ENCODE measurements at regions not wholly inside any gene's neighbourhood (a gene's known extent, or its start where the extent isn't known, plus 50 kb on each side); places are given as distances from the start of the nearest gene placed in this dataset.

- H3K4me3 ChIP-seq (ENCODE audit: low read depth, low read length): no peak overlapping the region
- TF ChIP-seq CTCF (IDR thresholded peaks at IDR 0.05; ENCODE audit: borderline replicate concordance, insufficient read depth, low read depth, low read length): no peak
Observed at GRCh38 chr10:120984221-120984620, 133.1 kb downstream of the WDR11 start.

GRCh38 chr10:120987359-120987758 lies 136.2 kb downstream of the WDR11 start:
- TF ChIP-seq CTCF (IDR thresholded peaks at IDR 0.05; ENCODE audit: borderline replicate concordance, insufficient read depth, low read depth, low read length): no peak
- H3K4me3 ChIP-seq (ENCODE audit: low read depth, low read length): no peak overlapping the region

GRCh38 chr10:120988751-120989150 lies 137.6 kb downstream of the WDR11 start:
- no peak overlapping the region for H3K4me3 ChIP-seq (ENCODE audit: low read depth, low read length)
- TF ChIP-seq CTCF (IDR thresholded peaks at IDR 0.05; ENCODE audit: borderline replicate concordance, insufficient read depth, low read depth, low read length): no peak

GRCh38 chr10:120989279-120989678 lies 138.1 kb downstream of the WDR11 start:
- H3K4me3 ChIP-seq (ENCODE audit: low read depth, low read length): no peak overlapping the region
- no peak for TF ChIP-seq CTCF (IDR thresholded peaks at IDR 0.05; ENCODE audit: borderline replicate concordance, insufficient read depth, low read depth, low read length)

- TF ChIP-seq CTCF (IDR thresholded peaks at IDR 0.05; ENCODE audit: borderline replicate concordance, insufficient read depth, low read depth, low read length): no peak
- no peak overlapping the region for H3K4me3 ChIP-seq (ENCODE audit: low read depth, low read length)
Observed at GRCh38 chr10:120989996-120990598, 138.9 kb downstream of the WDR11 start.

GRCh38 chr10:120990831-120991230 lies 139.7 kb downstream of the WDR11 start:
- no peak for TF ChIP-seq CTCF (IDR thresholded peaks at IDR 0.05; ENCODE audit: borderline replicate concordance, insufficient read depth, low read depth, low read length)

GRCh38 chr10:120993089-120993488 lies 141.9 kb downstream of the WDR11 start:
- no peak for TF ChIP-seq CTCF (IDR thresholded peaks at IDR 0.05; ENCODE audit: borderline replicate concordance, insufficient read depth, low read depth, low read length)
- H3K4me3 ChIP-seq (ENCODE audit: low read depth, low read length): no peak overlapping the region

More at GRCh38 chr10:120990831-120991230, 139.7 kb downstream of the WDR11 start:
- no peak overlapping the region for H3K4me3 ChIP-seq (ENCODE audit: low read depth, low read length)
